ENCODE measurements at regions not wholly inside any gene's neighbourhood (a gene's known extent, or its start where the extent isn't known, plus 50 kb on each side); places are given as distances from the start of the nearest gene placed in this dataset.

GRCh38 chr13:89977203-89977602 is 1370.3 kb upstream of the MIR17HG start (continued):
- TF ChIP-seq REST (IDR thresholded peaks at IDR 0.05; ENCODE audit: low read depth) (no peak), CEBPB (IDR thresholded peaks at IDR 0.05; ENCODE audit: low read depth) (no peak), MAX (IDR thresholded peaks at IDR 0.05) (no peak)

GRCh38 chr13:89980896-89981295 is 1366.6 kb upstream of the MIR17HG start:
- H3K9ac ChIP-seq (ENCODE audit: low read length): no peak overlapping the region
- H3K27ac ChIP-seq (ENCODE audit: low read depth, low read length): no peak overlapping the region
- H3K9me2 ChIP-seq (ENCODE audit: insufficient read depth): no peaks in the 10 kb centered on the region
- ChIA-PET RAD21 (ENCODE audit: low non-redundant PET in 1 of 2, low total read pairs in 2 of 2, uncharacterized antibody in 2 of 2, unreplicated experiment in 2 of 2) (no interaction called here), POLR2A (no interaction called here), CTCF (no interaction called here)
- H3K9me3 ChIP-seq (ENCODE audit: control insufficient read depth in 1 of 2, insufficient read depth in 1 of 2, low read depth in 1 of 2, low read length in 2 of 2): no peaks in the 10 kb centered on the region
- BruUV-seq (replicated peaks): no TSS peak
- no peaks in the 10 kb centered on the region for H3K79me2 ChIP-seq (ENCODE audit: insufficient read depth, low read length)
- H3K36me3 ChIP-seq (ENCODE audit: control insufficient read depth in 1 of 2, insufficient read depth in 2 of 2, low read length in 2 of 2): no peaks in the 10 kb centered on the region
- H4K20me1 ChIP-seq (ENCODE audit: insufficient read depth): no peaks in the 10 kb centered on the region
- H3K4me1 ChIP-seq (ENCODE audit: control insufficient read depth in 1 of 2, insufficient read depth in 2 of 2, low read length in 2 of 2): no peaks in the 10 kb centered on the region
- ATAC-seq (no peak), DNase-seq (ENCODE audit: low read depth, low spot score) (no peak)
- no peak overlapping the region for H3K4me3 ChIP-seq (replicated peaks in 1 of 2; ENCODE audit: low read depth in 1 of 2, low read length in 2 of 2)
- intact Hi-C loops (cut with micrococcal nuclease): no loop called here
- no peak overlapping the region for H2AFZ ChIP-seq (ENCODE audit: low read depth, low read length, poor library complexity, severe bottlenecking)
- H3K4me2 ChIP-seq (ENCODE audit: low read length): no peak overlapping the region
- H3K27me3 ChIP-seq (ENCODE audit: insufficient read depth, low read length): no peaks in the 10 kb centered on the region
- TF ChIP-seq JUND (IDR thresholded peaks at IDR 0.05) (no peak), ATF3 (IDR thresholded peaks at IDR 0.05) (no peak), EGR1 (IDR thresholded peaks at IDR 0.05; ENCODE audit: low read depth) (no peak), CEBPB (IDR thresholded peaks at IDR 0.05; ENCODE audit: low read depth) (no peak), RAD21 (IDR thresholded peaks at IDR 0.05; ENCODE audit: low read depth) (no peak), TCF7L2 (IDR thresholded peaks at IDR 0.05; ENCODE audit: borderline replicate concordance, extremely low read depth, insufficient read depth, insufficient read length) (no peak), YY1 (IDR thresholded peaks at IDR 0.05; ENCODE audit: extremely low read depth, insufficient replicate concordance, low read depth, low read length) (no peak), ZBTB33 (IDR thresholded peaks at IDR 0.05; ENCODE audit: extremely low read depth, insufficient replicate concordance, low read length) (no peak), POLR2AphosphoS5 (IDR thresholded peaks at IDR 0.05; ENCODE audit: low read depth, low read length) (no peak), SIN3A (IDR thresholded peaks at IDR 0.05; ENCODE audit: low read depth) (no peak), CBX3 (IDR thresholded peaks at IDR 0.05; ENCODE audit: low read depth) (no peak), EZH2phosphoT487 (IDR thresholded peaks at IDR 0.05; ENCODE audit: borderline replicate concordance) (no peak), EZH2 (IDR thresholded peaks at IDR 0.05) (no peak), REST (IDR thresholded peaks at IDR 0.05; ENCODE audit: low read depth) (no peak)

All from HCT116 (cell line).